ENCODE measurements at regions not wholly inside any gene's neighbourhood (a gene's known extent, or its start where the extent isn't known, plus 50 kb on each side); places are given as distances from the start of the nearest gene placed in this dataset.
A peak's percentile ranks its signal among the peaks of the same experiment; 100 is the strongest.
"Not testable (repeated sequence)": the region's sequence is repeated elsewhere in the genome, so short reads cannot be mapped to it uniquely, and the experiment has no call there.

GRCh38 chr5:125050926-125051325, 304.5 kb upstream of the ZNF608 start:
- no peak for DNase-seq

GRCh38 chr5:125052584-125052983, 306.1 kb upstream of the ZNF608 start:
- no peak for DNase-seq

GRCh38 chr5:125053179-125053578, 306.7 kb upstream of the ZNF608 start:
- no peak for DNase-seq

GRCh38 chr5:125054146-125054545, 307.7 kb upstream of the ZNF608 start:
- no peak for DNase-seq

GRCh38 chr5:125056671-125057485, 310.4 kb upstream of the ZNF608 start:
- DNase-seq = no peak

GRCh38 chr5:125057912-125058826, 311.7 kb upstream of the ZNF608 start:
- DNase-seq = peak; percentile 46

GRCh38 chr5:125059255-125060002, 313.0 kb upstream of the ZNF608 start:
- DNase-seq = peak; percentile 12

GRCh38 chr5:125061726-125062125, 315.3 kb upstream of the ZNF608 start:
- no peak for DNase-seq

- DNase-seq = no peak
Observed at GRCh38 chr5:125064621-125065438, 318.4 kb upstream of the ZNF608 start.

GRCh38 chr5:125065741-125066140, 319.3 kb upstream of the ZNF608 start:
- no peak for DNase-seq

- DNase-seq = no peak
Observed at GRCh38 chr5:125070961-125071360, 324.5 kb upstream of the ZNF608 start.

GRCh38 chr5:125073090-125073489, 326.7 kb upstream of the ZNF608 start:
- DNase-seq = no peak

GRCh38 chr5:125075567-125075966, 329.1 kb upstream of the ZNF608 start:
- DNase-seq = no peak

GRCh38 chr5:125079028-125079427, 332.6 kb upstream of the ZNF608 start:
- not testable (repeated sequence) for DNase-seq

- no peak for DNase-seq
Observed at GRCh38 chr5:125081101-125081500, 334.7 kb upstream of the ZNF608 start.

GRCh38 chr5:125083981-125084380, 337.5 kb upstream of the ZNF608 start:
- no peak for DNase-seq

- DNase-seq = no peak
Observed at GRCh38 chr5:125085797-125086505, 339.5 kb upstream of the ZNF608 start.

- no peak for DNase-seq
Observed at GRCh38 chr5:125088522-125089105, 342.2 kb upstream of the ZNF608 start.

GRCh38 chr5:125092138-125092537, 345.7 kb upstream of the ZNF608 start:
- not testable (repeated sequence) for DNase-seq

- DNase-seq = peak; percentile 92
Observed at GRCh38 chr5:125093776-125094175, 347.3 kb upstream of the ZNF608 start.

GRCh38 chr5:125100342-125100741, 353.9 kb upstream of the ZNF608 start:
- no peak for DNase-seq
